GM13976 (cell line): ENCODE measurements at regions not wholly inside any gene's neighbourhood (a gene's known extent, or its start where the extent isn't known, plus 50 kb on each side); places are given as distances from the start of the nearest gene placed in this dataset.
"Not testable (repeated sequence)": the region's sequence is repeated elsewhere in the genome, so short reads cannot be mapped to it uniquely, and the experiment has no call there.

Source experiments
- DNase-seq: peaks from one replicate; pipeline ENCODE4 v3.0.0; 2012; ENCODE audit warnings: low spot score
- CTCF ChIP-seq: IDR thresholded peaks from 2 replicates; pipeline ENCODE4 v1.5.1; 2012; ENCODE audit warnings: borderline replicate concordance, mild to moderate bottlenecking; ENCODE audit not compliant: insufficient read depth; ENCODE audit errors: extremely low read depth, missing control alignments, control extremely low read depth
- in situ Hi-C: fragments of 300-500 bp; cut with MboI; formaldehyde crosslinking; loops from one replicate; pipeline ENCODE4 v1.12.0; 2022; ENCODE audit warnings: low sequenced_read_pairs, mixed read lengths, inconsistent platforms; ENCODE audit not compliant: unreplicated experiment

GRCh38 chr2:75846683-75847190 lies 136.0 kb upstream of the GCFC2 start:
- in situ Hi-C loops = no loop called here
- no peak for TF ChIP-seq CTCF
- no peak for DNase-seq

- in situ Hi-C loops = no loop called here
- no peak for TF ChIP-seq CTCF
- no peak for DNase-seq
Observed at GRCh38 chr2:75844651-75845050, 133.9 kb upstream of the GCFC2 start.

- in situ Hi-C loops, DNase-seq: not testable (repeated sequence)
Observed at GRCh38 chr2:75834588-75834987, 123.9 kb upstream of the GCFC2 start.

GRCh38 chr2:75833386-75833785 lies 122.7 kb upstream of the GCFC2 start:
- in situ Hi-C loops = no loop called here
- TF ChIP-seq CTCF = no peak
- DNase-seq = no peak

- in situ Hi-C loops = no loop called here
- TF ChIP-seq CTCF = no peak
- DNase-seq = no peak
Observed at GRCh38 chr2:75828826-75829225, 118.1 kb upstream of the GCFC2 start.

- DNase-seq, in situ Hi-C loops: not testable (repeated sequence)
Observed at GRCh38 chr2:75823515-75823914, 112.8 kb upstream of the GCFC2 start.

- TF ChIP-seq CTCF = no peak
- no peak for DNase-seq
- in situ Hi-C loops = no loop called here
Observed at GRCh38 chr2:75822336-75822735, 111.6 kb upstream of the GCFC2 start.

- DNase-seq = no peak
Observed at GRCh38 chr2:75820693-75821092, 110.0 kb upstream of the GCFC2 start.

More at GRCh38 chr2:75820693-75821092, 110.0 kb upstream of the GCFC2 start:
- in situ Hi-C loops = no loop called here
- TF ChIP-seq CTCF = no peak
